Vagina (tissue), 2 donors: ENCODE measurements at regions not wholly inside any gene's neighbourhood (a gene's known extent, or its start where the extent isn't known, plus 50 kb on each side); places are given as distances from the start of the nearest gene placed in this dataset.

Source experiments
- POLR2A ChIP-seq, 2 donors: fragments of 450-650 bp; IDR thresholded peaks; one replicate each; pipeline ENCODE4 v1.6.1; 2017; ENCODE audit warnings: antibody characterized with exemption in 2 of 2, mild to moderate bottlenecking in 2 of 2, moderate library complexity in 2 of 2
- TF ChIP-seq, protein P1 (sequence below), 3 experiments: fragments of 450-650 bp in 2 of 3; fragments of 200-600 bp in 1 of 3; sonication (generic) in 1 of 3; IDR thresholded peaks; one replicate each; pipeline ENCODE4 v1.5.1; 2017 to 2019; ENCODE audit warnings: antibody characterized with exemption in 3 of 3, mild to moderate bottlenecking in 2 of 3, moderate library complexity in 2 of 3

GRCh38 chr2:4049463-4049862 is 346.1 kb downstream of the DCDC2C start:
- TF ChIP-seq, protein P1, sequence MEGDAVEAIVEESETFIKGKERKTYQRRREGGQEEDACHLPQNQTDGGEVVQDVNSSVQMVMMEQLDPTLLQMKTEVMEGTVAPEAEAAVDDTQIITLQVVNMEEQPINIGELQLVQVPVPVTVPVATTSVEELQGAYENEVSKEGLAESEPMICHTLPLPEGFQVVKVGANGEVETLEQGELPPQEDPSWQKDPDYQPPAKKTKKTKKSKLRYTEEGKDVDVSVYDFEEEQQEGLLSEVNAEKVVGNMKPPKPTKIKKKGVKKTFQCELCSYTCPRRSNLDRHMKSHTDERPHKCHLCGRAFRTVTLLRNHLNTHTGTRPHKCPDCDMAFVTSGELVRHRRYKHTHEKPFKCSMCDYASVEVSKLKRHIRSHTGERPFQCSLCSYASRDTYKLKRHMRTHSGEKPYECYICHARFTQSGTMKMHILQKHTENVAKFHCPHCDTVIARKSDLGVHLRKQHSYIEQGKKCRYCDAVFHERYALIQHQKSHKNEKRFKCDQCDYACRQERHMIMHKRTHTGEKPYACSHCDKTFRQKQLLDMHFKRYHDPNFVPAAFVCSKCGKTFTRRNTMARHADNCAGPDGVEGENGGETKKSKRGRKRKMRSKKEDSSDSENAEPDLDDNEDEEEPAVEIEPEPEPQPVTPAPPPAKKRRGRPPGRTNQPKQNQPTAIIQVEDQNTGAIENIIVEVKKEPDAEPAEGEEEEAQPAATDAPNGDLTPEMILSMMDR (IDR thresholded peaks at IDR 0.05), result no peak
- TF ChIP-seq POLR2A (IDR thresholded peaks at IDR 0.05), result no peak
